HepG2 (cell line): ENCODE measurements at regions not wholly inside any gene's neighbourhood (a gene's known extent, or its start where the extent isn't known, plus 50 kb on each side); places are given as distances from the start of the nearest gene placed in this dataset.

Experiments used
- ATAC-seq: fragments of 200-7000 bp; cut with Tn5 transposase; 3 replicates; pipeline ENCODE4 v1.9.1; 2020; ENCODE audit warnings: mild to moderate bottlenecking, moderate library complexity
- BruUV-seq: library from RNA; stranded (reverse); fragments of 400-500 nt; replicated peaks from 2 replicates; lab custom pipeline; 2021; lab: Mats Ljungman, UMichigan
- CTCF ChIA-PET: fragments of 300-600 bp; formaldehyde crosslinking; extraction: SDS; loops from one replicate; lab custom pipeline; 2021; ENCODE audit warnings: low total read pairs, inconsistent platforms, low intra/inter-chr PET ratio; lab: Yijun Ruan, JAX
- POLR2A ChIA-PET: fragments of 350-600 bp; sonication (Branson Sonifier 250); formaldehyde crosslinking; loops from one replicate; lab custom pipeline; 2020; ENCODE audit warnings: antibody characterized with exemption, inconsistent platforms; lab: Yijun Ruan, JAX
- DNase-seq: peaks from one replicate; pipeline ENCODE4 v3.0.0-alpha.2; 2015; ENCODE audit warnings: low spot score
- FAIRE-seq: peaks from 3 replicates; lab custom pipeline; 2011; peaks lifted over from hg19 to GRCh38; lab: Jason Lieb, UNC
- H2AFZ ChIP-seq: one replicate; pipeline ENCODE4 v1.6.1; 2011; ENCODE audit warnings: low read length, inconsistent platforms
- H3K27ac ChIP-seq: fragments of 300-600 bp; 3 replicates; pipeline ENCODE4 v1.8.0; 2011; ENCODE audit warnings: mixed run types, mild to moderate bottlenecking, mixed read lengths, low read length, inconsistent platforms; ENCODE audit not compliant: insufficient read depth; ENCODE audit errors: extremely low read length
- H3K27me3 ChIP-seq, 2 experiments: fragments of 200-600 bp in 1 of 2; 2 replicates in 1 of 2; 3 replicates in 1 of 2; pipeline versions ENCODE4 v1.6.0 to v1.8.0; 2011; ENCODE audit warnings: low read length in 2 of 2, mild to moderate bottlenecking in 2 of 2, moderate library complexity in 2 of 2, inconsistent platforms in 1 of 2; ENCODE audit not compliant: insufficient read depth in 2 of 2, control insufficient read depth in 1 of 2
- H3K36me3 ChIP-seq, 2 experiments: fragments of 200-600 bp in 1 of 2; replicated peaks in 1 of 2; 2 replicates in 1 of 2; 3 replicates in 1 of 2; pipeline versions ENCODE4 v1.5.1 to v1.8.0; 2011; ENCODE audit warnings: low read length in 2 of 2, inconsistent platforms in 1 of 2; ENCODE audit not compliant: insufficient read depth in 2 of 2, control insufficient read depth in 1 of 2
- H3K4me1 ChIP-seq: 2 replicates; pipeline ENCODE4 v1.5.1; 2012; ENCODE audit warnings: low read length, inconsistent platforms; ENCODE audit not compliant: insufficient read depth
- H3K4me2 ChIP-seq: 2 replicates; pipeline ENCODE4 v1.6.0; 2011; ENCODE audit warnings: low read depth, low read length, inconsistent platforms
- H3K4me3 ChIP-seq, 3 experiments: fragments of 200-600 bp in 1 of 3; sonication (generic), shearing (Covaris generic) in 1 of 3; replicated peaks in 1 of 3; 2 replicates each; pipeline ENCODE4 v1.5.1; 2011 to 2016; ENCODE audit warnings: low read length in 3 of 3, inconsistent platforms in 2 of 3, low read depth in 2 of 3, mild to moderate bottlenecking in 2 of 3, control low read depth in 1 of 3, mixed read lengths in 1 of 3; ENCODE audit not compliant: insufficient read depth in 1 of 3
- H3K79me2 ChIP-seq: one replicate; pipeline ENCODE4 v1.6.1; 2011; ENCODE audit warnings: low read length, inconsistent platforms; ENCODE audit not compliant: insufficient read depth
- H3K9ac ChIP-seq: 2 replicates; pipeline ENCODE4 v1.6.0; 2011; ENCODE audit warnings: mild to moderate bottlenecking, low read depth, low read length, inconsistent platforms; ENCODE audit not compliant: insufficient read depth
- H3K9me3 ChIP-seq: 2 replicates; pipeline ENCODE4 v1.5.1; 2012; ENCODE audit warnings: mild to moderate bottlenecking, low read length
- H4K20me1 ChIP-seq: 2 replicates; pipeline ENCODE4 v1.6.0; 2011; ENCODE audit warnings: inconsistent platforms, mild to moderate bottlenecking, low read length, moderate library complexity; ENCODE audit not compliant: insufficient read depth
- AGO2 ChIP-seq: fragments of 200-400 bp; formaldehyde crosslinking; optimal IDR thresholded peaks from 2 replicates; pipeline ENCODE3; 2017; ENCODE audit warnings: mild to moderate bottlenecking, low read depth, low read length, moderate library complexity
- AKAP8 ChIP-seq: sonication (generic); formaldehyde crosslinking; IDR thresholded peaks from 2 replicates; pipeline ENCODE4 v1.5.1; 2020; ENCODE audit warnings: mild to moderate bottlenecking, missing genetic modification reagents
- ATF2 ChIP-seq: sonication (generic); formaldehyde crosslinking; IDR thresholded peaks from 2 replicates; pipeline ENCODE4 v1.4.0; 2020; ENCODE audit warnings: missing genetic modification reagents
- BRCA1 ChIP-seq: sonication (generic); formaldehyde crosslinking; IDR thresholded peaks from 2 replicates; pipeline ENCODE4 v1.4.0; 2020; ENCODE audit warnings: missing genetic modification reagents
- IKZF1 ChIP-seq: fragments of 450-650 bp; IDR thresholded peaks from 2 replicates; pipeline ENCODE4 v1.7.1; 2016
- MXI1 ChIP-seq: IDR thresholded peaks from 3 replicates; pipeline ENCODE4 v1.6.1; 2012; ENCODE audit warnings: low read depth, low read length, inconsistent platforms, borderline replicate concordance
- NONO ChIP-seq, 2 experiments: fragments of 450-650 bp in 1 of 2; sonication (generic) in 1 of 2; formaldehyde crosslinking in 1 of 2; IDR thresholded peaks in 1 of 2; conservative IDR thresholded peaks in 1 of 2; 2 replicates each; pipeline versions ENCODE4 v1.6.1 to v1.8.0; 2017 to 2022; ENCODE audit warnings: mild to moderate bottlenecking in 1 of 2, missing genetic modification reagents in 1 of 2, moderate library complexity in 1 of 2
- PBX2 ChIP-seq: IDR thresholded peaks from 2 replicates; pipeline ENCODE4 v1.6.1; 2016; ENCODE audit warnings: control low read depth
- SRY ChIP-seq: sonication (generic); formaldehyde crosslinking; IDR thresholded peaks from 2 replicates; pipeline ENCODE4 v1.8.0; 2022; ENCODE audit warnings: mild to moderate bottlenecking, missing genetic modification reagents
- ZNF138 ChIP-seq: sonication (generic); formaldehyde crosslinking; IDR thresholded peaks from 2 replicates; pipeline ENCODE4 v1.5.0; 2020; ENCODE audit warnings: mild to moderate bottlenecking, low read depth, missing genetic modification reagents
- ZNF605 ChIP-seq: sonication (generic); formaldehyde crosslinking; IDR thresholded peaks from 2 replicates; pipeline ENCODE4 v1.8.0; 2022; ENCODE audit warnings: mild to moderate bottlenecking, missing genetic modification reagents
- ZNF616 ChIP-seq: sonication (generic); formaldehyde crosslinking; IDR thresholded peaks from 2 replicates; pipeline ENCODE4 v1.5.0; 2020; ENCODE audit warnings: low read depth, mild to moderate bottlenecking, missing genetic modification reagents
- WGBS: methylation state at CpG from one replicate; pipeline ENCODE4 v1.1.6; 2017; ENCODE audit warnings: low lambda C conversion rate; 5-methylcytosine and 5-hydroxymethylcytosine counted together
- in situ Hi-C: cut with HindIII; loops from 2 replicates; pipeline ENCODE4 v1.10.0; 2017; ENCODE audit warnings: low pct_unique_long_range_greater_than_20kb; ENCODE audit not compliant: extremely low pct_ligation_motif_present
- intact Hi-C: fragments of 100-400 bp; cut with micrococcal nuclease; formaldehyde crosslinking; loops from one replicate; pipeline ENCODE4 v1.10.0; 2022; ENCODE audit not compliant: unreplicated experiment

GRCh38 chr4:41480896-41481311 is 57.1 kb upstream of the LIMCH1 start:
- no peak overlapping the region for H2AFZ ChIP-seq
- CTCF ChIA-PET = no interaction called here
- H4K20me1 ChIP-seq = no peaks in the 10 kb centered on the region
- DNase-seq (no peak), ATAC-seq (no peak), FAIRE-seq (no peak)
- H3K27me3 ChIP-seq = peaks cover 0 to 7% of the 10 kb centered on the region in 2 experiments; a peak in 1 of 5 replicates
- no peaks in the 10 kb centered on the region for H3K36me3 ChIP-seq
- WGBS = 22% methylated on average over 5 of the region's 5 CpGs
- no peak for TF ChIP-seq NONO (IDR thresholded peaks at IDR 0.05)
- TF ChIP-seq NONO (CRISPR knock-in tag; conservative IDR thresholded peaks at IDR 0.05) = no peak
- TF ChIP-seq AGO2 = no peak
- TF ChIP-seq AKAP8 (CRISPR knock-in tag) = no peak
- no peak for TF ChIP-seq SRY
- no peak for TF ChIP-seq ZNF138 (CRISPR knock-in tag)
- TF ChIP-seq ZNF605 (CRISPR knock-in tag) = no peak
- no peak for TF ChIP-seq PBX2 (CRISPR knock-in tag)
- TF ChIP-seq IKZF1 = no peak
- H3K9me3 ChIP-seq = no peaks in the 10 kb centered on the region
- POLR2A ChIA-PET = no interaction called here
- no peak overlapping the region for H3K4me2 ChIP-seq
- no peaks in the 10 kb centered on the region for H3K79me2 ChIP-seq
- no peaks in the 10 kb centered on the region for H3K4me1 ChIP-seq
- H3K27ac ChIP-seq = no peak overlapping the region
- intact Hi-C loops = no loop called here
- in situ Hi-C loops = no loop called here
- no peak overlapping the region for H3K4me3 ChIP-seq
- no TSS peak for BruUV-seq
- H3K9ac ChIP-seq = no peak overlapping the region

GRCh38 chr4:41483771-41484170 is 54.2 kb upstream of the LIMCH1 start:
- POLR2A ChIA-PET = no interaction called here
- 36% methylated on average over 1 of the region's 1 CpG for WGBS
- Histone ChIP-seq H4K20me1 (no peaks in the 10 kb centered on the region), H3K4me3 (no peak overlapping the region), H3K79me2 (no peaks in the 10 kb centered on the region), H3K9ac (no peak overlapping the region), H3K9me3 (no peaks in the 10 kb centered on the region), H3K4me1 (no peaks in the 10 kb centered on the region), H3K27me3 (no peaks in the 10 kb centered on the region), H2AFZ (no peak overlapping the region), H3K27ac (no peak overlapping the region), H3K4me2 (no peak overlapping the region), H3K36me3 (no peaks in the 10 kb centered on the region)
- intact Hi-C loops (no loop called here), in situ Hi-C loops (no loop called here)
- FAIRE-seq (no peak), ATAC-seq (no peak), DNase-seq (no peak)
- BruUV-seq = no TSS peak
- CTCF ChIA-PET = no interaction called here
- TF ChIP-seq BRCA1 (no peak), MXI1 (no peak), ATF2 (CRISPR knock-in tag) (no peak), ZNF138 (CRISPR knock-in tag) (no peak), ZNF616 (CRISPR knock-in tag) (no peak)
